GM21717 (cell line): ENCODE measurements at regions not wholly inside any gene's neighbourhood (a gene's known extent, or its start where the extent isn't known, plus 50 kb on each side); places are given as distances from the start of the nearest gene placed in this dataset.
"Not testable (repeated sequence)": the region's sequence is repeated elsewhere in the genome, so short reads cannot be mapped to it uniquely, and the experiment has no call there.

Source experiments
- ATAC-seq: cut with Tn5 transposase; IDR thresholded peaks from one replicate; pipeline ENCODE4 v1.9.1; 2021; ENCODE audit warnings: mild to moderate bottlenecking, moderate library complexity; ENCODE audit not compliant: unreplicated experiment

DNA sequence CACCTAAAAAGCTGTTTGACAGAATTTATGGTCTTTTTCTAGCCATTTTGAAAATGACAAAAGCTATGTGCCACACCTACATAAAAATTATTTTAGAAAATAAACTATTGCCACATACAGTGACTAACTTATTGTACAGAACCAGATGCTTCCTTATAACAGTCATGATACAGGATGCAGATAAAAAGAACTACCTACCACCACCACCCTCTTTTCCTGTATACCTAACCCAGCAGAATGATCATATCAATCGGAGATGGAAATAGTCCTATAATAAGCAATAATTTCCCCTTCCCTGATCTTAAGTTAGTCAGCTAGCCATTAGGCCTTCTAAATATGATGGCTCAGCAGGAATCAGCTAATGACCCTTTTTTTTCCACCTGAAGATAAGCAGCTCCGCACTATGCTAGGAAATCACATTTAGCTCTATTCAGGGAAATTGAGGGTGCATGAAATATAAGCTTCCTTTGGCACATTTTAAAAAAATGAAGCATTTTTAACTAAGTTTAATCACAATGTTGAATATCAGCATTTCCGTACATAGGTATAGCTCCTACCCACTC lies 155.5 kb upstream of the SETMAR start:
- ATAC-seq, result no peak

DNA sequence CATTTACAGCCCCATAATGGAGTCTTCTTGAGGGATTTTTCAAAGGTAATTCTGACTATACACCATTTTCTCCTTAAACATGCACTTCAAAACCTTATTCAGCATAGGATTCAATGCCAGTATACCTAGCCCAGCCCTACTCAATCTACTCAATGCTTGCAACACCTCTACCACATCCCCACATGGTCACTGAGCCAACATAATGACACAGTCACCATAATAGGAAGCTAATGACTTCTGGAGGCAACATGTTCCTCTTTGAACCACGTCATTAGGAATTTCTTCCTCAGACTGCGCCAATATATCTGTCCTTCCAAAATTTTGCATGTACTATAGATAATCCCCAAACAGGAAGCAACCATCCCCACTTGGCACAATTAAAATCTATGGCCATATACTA lies 153.9 kb upstream of the SETMAR start:
- ATAC-seq, result no peak

DNA sequence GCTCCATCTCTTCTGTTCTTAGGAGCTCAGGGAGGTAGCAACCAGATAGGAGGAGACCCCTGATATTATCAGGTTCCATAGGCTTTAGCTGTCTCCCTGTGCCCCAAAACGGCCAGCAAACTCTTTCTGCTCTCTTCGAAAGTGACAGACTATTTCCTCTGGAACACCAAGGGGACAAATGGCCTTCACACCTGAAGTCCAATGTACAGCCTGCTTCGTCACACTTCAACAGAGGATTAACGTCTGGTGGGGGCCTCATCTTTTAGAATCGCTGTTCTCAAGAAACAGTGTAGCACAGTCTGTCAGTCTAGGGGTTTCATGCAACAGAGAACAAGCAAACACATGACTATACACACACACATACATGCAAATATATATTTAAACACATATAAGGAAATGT lies 152.4 kb upstream of the SETMAR start:
- ATAC-seq, result no peak

DNA sequence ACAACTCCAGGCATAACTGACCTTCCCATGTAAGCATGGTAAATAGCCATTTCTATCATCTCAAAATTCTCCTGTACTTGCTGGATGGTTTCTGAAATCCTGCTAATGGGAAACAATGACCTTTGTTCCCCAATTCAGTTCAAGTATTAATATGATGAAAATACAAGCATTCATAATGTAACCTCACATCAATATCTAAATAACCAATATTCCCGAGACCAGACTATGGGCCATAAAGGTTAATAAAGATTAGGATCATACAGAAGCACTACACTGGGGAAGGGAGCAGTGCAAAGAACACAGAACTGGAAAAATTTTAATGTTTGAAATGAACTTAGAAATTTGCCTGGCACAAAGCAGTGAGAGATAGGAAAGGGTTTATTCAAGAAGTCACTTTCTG lies 151.3 kb upstream of the SETMAR start:
- ATAC-seq, result no peak

DNA sequence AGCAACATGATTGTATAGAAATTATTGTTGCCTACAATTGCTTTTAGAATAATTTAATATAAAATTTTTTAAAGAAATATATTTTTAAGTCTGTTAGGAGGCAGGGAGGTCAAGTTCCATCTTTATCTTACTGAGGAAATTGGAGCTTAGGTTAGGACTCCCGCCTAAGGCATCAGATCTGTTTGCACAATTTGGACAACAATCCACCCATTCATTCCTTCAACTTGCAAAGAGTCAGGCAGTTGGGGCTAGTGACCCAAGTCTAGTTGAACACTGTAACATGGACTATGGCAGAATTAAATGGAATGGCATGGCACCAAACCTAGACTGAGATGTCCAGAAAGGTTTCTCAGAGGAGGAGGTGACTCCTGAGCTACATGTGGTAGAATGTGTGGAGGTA lies 149.4 kb upstream of the SETMAR start:
- no peak for ATAC-seq

DNA sequence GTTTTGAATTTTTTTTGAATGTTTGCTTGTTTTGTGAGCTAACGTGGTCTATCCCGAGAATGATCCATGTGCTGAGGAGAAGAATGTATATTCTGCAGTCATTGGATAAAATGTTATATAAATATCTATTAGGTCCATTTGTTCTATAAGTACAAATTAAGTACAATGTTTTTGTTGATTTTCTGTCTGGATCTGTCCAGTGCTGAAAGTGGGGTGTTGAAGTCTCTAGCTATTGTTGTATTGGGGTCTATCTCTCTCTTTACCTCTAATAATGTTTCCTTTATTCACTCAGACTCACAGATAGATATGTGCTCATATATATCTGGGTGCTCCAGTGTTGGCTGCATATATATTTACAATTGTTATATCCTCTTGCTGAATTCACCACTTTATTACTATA lies 144.8 kb upstream of the SETMAR start:
- ATAC-seq, result no peak

DNA sequence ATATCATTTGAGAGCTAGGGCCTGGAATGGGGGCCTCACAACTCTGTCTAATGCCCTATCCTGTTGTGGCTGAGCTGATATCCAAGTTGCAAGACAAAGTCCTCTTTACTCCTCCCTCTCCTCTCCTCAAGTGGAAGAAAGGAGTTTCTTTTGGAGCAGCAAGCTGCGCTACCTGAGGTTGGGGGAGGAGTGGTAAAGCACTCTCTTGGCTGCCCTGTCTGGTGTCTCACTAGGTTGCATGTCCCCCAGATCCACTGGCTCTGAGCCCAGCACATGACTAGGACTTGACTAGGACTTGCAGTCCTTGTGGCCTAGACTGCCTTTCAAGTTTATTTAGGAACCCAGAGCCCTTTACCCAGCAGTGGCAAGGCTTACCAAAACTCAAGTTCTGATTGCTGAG lies 141.1 kb upstream of the SETMAR start:
- ATAC-seq, result no peak

DNA sequence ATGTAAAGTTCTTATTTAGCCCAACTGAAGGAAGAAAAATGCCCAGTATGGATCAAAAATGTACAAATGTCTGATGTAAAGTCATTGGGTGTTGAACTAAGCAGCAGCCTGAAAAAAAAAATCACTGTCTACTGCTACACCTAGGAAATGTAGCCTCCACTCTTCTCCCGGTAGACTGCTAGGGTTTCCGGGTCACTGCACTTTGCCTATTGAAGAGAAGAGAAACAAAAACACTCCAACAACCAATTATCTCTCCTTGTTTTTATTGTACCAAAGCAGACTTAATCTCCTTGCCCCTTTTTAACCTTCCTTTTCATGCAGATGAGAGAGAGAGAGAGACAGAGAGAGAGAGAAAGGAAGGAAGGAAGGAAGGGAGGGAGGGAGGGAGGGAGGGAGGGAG lies 140.2 kb upstream of the SETMAR start:
- no peak for ATAC-seq

DNA sequence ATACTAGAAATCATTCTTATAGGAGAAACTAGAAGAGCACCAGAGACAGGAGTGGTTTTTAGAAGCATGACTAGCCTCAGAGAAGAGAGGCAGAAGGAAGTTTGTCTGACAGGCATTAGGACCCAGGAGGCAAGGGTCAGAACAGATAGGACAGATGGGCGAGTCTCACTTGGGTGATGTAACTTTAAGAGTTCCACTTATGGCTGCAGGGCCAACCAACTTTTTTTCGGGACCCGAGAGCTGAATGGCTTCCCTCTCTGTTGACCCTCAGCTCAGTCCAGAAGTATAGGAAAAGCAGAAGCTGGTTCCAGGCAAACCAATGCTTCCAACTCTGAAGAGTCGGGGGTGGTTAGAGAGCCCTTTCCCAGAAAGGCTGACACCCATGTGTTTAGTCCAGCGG lies 136.6 kb upstream of the SETMAR start:
- ATAC-seq, result no peak

DNA sequence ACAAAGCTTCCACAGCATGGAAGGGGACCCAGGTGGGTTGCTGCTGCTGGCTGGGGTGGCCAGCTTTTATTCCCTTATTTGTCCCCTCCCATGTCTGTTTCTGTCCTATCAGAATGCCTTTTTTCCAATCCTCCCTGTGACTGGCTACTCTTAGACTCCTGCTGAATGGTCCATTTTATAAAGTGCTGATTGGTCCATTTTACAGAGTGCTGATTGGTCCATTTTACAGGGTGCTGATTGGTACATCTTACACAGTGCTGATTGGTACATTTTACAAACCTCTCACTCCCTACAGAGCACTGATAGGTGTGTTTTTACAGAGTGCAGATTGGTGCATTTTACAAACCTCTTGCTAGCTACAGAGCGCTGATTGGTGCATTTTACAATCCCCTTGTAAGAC lies 135.9 kb upstream of the SETMAR start:
- not testable (repeated sequence) for ATAC-seq

DNA sequence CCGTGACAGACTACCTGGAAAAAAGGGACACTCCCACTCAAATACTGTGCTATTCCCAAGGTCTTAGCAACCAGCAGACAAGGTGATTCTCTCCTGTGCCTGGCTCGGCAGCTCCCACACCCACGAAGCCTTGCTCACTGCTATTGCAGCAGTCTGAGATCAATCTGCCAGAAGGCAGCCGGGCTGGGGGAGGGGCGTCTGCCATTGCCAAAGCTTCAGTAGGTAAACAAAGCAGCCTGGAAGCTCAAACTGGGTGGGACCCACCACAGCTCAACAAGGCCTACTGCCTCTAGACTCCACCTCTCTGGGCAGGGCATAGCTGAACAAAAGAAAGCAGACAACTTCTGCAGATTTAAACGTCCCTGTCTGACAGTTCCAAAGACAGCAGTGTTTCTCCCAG lies 128.4 kb upstream of the SETMAR start:
- no peak for ATAC-seq

DNA sequence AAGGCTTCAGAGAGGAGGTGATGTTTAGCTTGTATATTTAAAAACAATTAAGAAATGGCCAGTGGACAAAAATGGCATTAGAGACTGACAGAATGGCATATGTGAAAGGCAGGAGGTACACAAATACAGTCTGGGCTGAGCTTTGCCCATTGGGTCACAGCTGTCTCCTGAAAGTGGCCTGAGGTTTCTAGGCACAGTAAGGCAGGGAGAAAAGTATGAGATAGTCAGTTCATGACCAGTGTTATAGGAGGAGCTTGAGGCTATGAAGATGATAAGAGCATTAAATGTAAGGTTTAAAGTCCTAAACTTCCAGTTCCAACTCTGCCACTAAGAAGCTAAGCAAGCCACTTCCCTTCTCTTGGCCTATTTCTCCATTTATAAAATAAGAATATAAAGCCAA lies 111.2 kb upstream of the SETMAR start:
- no peak for ATAC-seq

DNA sequence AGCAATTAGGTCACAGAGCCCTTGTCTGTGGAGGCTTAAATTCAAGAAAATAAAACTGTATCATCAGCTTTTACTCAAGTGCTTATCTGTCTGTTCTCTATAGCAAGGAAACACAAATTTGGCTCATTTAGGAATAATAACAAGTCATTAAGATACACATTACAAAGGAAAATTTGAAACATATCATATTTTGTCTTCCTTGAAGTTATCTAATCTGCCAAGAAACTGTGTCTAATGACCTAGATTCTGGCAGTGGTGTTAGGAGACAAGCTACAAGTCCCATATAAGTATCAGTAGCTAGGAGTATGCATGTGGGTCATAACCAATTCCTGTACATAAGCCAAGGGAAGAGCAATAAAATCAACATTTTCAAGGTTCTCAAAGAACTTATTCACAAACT lies 108.2 kb upstream of the SETMAR start:
- no peak for ATAC-seq

DNA sequence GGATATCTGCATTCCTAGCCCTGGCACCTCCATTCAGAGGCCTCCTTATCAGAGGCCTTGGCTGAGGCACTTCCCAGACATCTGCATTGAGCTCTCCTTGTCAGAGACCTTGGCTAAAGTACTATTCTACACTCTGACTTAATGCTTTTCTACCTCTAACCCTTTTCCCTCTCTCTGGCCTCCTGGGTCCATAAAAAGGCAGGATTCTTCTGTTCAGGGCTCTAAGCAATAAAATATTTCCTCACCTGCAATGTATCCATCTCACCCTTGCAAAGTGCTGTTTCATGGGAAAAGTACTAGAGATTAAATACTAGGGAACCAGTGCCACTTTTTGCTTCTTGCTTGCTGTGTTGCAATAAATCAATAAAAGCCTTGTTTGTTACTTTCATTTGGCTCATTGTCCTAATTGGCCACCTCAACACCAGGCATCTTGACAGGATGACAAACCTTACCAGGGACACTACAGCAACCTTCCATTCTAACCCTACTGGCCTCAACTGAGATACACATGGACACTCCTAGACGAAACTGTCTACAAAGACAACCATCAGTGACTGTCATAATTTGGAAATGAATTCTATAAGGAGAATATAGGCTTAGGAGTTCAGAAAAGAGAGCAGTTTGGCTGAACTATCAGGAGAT lies 106.5 kb upstream of the SETMAR start:
- ATAC-seq, result no peak

DNA sequence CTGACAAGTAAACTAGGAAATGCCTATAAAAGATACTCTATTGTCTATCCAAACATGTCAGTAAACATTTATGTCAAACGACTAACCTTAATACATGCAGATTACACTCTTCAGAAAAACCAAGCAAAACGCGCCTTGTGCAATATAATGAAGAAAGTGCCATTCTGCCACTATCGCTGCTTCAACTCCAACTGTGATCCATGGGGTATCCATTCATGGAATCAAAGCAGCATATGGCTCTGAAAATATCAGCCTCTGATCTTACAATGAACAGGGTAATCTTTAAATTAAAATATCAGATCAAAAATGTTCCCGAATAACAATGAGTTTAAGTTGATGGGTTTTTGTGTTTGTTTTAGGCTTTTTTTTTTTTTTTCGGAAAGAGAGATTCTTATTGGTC lies 105.5 kb upstream of the SETMAR start:
- ATAC-seq, result no peak

DNA sequence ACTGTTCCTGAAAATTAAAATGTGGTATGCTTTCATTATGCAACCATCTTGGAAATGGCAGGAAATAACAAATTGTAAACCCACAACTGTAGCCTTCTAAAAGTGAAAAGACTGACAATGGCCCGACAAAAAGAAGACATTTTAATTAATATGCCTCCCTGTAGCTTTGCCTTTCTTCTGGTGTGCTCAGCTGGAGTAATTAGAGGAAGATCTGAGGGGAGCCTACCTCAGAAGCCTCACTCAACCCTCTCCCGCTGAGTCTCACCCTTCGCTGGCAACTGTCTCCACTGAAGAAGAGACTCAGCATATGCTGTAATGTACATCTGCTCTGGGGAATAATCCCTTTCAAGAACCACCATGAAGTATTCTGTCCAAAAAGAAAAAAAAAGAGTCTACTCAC lies 104.7 kb upstream of the SETMAR start:
- ATAC-seq, result no peak

DNA sequence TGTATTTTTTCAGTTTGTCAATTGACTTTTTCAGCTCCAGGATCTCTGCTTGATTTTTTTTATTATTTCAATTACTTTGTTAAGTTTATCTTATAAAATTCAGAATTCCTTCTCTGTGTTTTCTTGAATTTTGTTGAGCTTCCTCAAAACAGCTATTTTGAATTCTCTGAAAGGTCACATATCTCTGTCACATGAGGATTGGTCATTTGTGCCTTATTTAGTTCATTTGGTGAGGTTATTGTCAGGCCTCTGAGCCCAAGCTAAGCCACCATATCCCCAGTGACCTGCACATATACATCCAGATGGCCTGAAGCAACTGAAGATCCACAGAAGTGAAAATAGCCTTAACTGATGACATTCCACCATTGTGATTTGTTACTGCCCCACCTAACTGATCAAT lies 98.4 kb upstream of the SETMAR start:
- not testable (repeated sequence) for ATAC-seq

DNA sequence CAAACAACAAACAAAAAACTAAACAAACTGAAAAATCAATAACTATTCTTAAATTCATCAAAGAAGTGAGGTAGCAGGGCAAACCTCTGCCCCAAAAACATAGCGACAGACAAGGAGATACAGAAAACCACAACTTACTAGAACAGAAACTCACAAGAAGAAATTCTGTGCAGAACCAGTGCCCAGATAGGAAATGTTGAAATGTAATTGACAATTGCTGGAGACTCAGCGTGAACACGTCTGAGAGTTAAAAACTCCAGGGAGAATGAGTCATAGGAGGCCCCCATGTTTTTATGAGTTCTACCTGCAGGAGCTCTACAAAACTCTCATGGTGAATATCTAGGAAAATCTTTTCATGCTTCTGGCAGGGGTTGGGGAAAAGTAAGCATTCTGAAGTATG lies 95.5 kb upstream of the SETMAR start:
- ATAC-seq, result no peak

DNA sequence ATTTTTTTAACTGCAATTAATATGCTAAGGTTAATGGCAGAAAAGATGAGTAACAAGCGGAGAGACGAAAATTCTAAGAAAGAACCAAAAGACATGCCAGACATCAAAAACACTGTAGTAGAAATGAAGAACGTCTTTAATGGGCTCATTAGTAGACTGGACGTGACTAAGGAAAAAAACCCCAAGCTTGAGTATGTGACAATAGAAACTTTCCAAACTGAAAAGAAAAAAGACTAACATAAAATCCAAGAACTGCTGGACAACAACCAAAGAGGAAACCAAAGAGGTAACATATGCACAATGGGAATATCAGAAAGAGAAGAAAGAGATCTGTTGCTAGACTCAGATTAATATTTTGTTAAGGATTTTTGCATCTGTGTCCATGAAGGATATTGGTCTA lies 94.6 kb upstream of the SETMAR start:
- no peak for ATAC-seq

DNA sequence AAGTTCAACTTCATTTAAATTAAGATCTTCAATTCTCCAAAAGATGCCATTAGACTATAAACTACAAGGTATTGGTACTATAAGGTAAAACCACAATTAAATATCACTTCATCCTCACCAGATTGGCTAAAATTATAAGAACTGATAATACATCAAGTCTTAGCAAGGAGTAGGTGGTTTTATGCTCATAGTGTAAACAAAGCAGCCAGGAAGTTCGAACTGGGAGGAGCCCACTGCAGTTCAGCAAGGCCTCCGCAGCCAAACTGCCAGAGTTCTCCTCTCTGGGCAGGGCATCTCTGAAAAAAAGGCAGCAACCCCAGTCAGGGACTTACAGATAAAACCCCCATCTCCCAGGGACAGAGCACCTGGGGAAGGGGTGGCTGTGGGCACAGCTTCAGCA lies 91.6 kb upstream of the SETMAR start:
- ATAC-seq, result no peak

DNA sequence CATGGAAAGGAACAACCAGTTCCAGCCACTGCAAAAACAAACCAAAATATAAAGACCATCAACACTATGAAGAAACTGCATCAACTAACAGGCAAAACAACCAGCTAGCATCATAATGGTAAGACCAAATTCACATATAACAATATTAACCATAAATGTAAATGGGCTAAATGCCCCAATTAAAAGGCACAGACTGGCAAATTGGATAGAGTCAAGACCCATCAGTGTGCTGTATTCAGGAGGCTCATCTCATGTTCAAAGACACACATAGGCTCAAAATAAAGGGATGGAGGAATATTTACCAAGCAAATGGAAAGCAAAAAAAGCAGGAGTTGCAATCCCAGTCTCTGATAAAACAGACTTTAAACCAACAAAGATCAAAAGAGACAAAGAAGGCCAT lies 89.7 kb upstream of the SETMAR start:
- ATAC-seq, result not testable (repeated sequence)

DNA sequence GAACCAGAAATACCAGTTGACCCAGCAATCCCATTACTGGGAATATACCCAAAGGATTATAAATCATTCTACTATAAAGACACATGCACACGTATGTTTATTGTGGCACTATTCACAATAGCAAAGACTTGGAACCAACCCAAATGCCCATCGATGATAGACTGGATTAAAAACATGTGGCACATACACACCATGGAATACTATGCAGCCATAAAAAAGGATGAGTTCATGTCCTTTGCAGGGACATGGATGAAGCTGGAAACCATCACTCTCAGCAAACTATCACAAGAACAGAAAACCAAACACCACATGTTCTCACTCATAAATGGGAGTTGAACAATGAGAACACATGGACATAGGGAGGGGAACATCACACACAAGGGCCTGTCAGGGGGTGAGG lies 86.2 kb upstream of the SETMAR start:
- ATAC-seq, result not testable (repeated sequence)
